Adrenal gland (tissue), 9 donors: ENCODE measurements at regions not wholly inside any gene's neighbourhood (a gene's known extent, or its start where the extent isn't known, plus 50 kb on each side); places are given as distances from the start of the nearest gene placed in this dataset.

Source experiments
- DNase-seq, 7 donors: peaks; one replicate each; pipeline ENCODE4 v3.0.0-alpha.2; 2019 to 2020
- H3K27ac ChIP-seq, 5 donors: fragments of 200-600 bp; sonication (generic) in 4 of 5; 1 replicate in 3 of 5; 2 replicates in 2 of 5; pipeline versions ENCODE4 v1.5.1 to v1.8.0; 2016 to 2020; ENCODE audit warnings: mild to moderate bottlenecking in 1 of 5
- H3K27me3 ChIP-seq: fragments of 200-600 bp; 2 replicates; pipeline ENCODE4 v1.8.0; 2021
- H3K36me3 ChIP-seq, 2 donors: fragments of 200-600 bp; replicated peaks in 1 of 2; 1 replicate in 1 of 2; 2 replicates in 1 of 2; pipeline versions ENCODE4 v1.5.1 to v1.8.0; 2018 to 2022
- H3K4me1 ChIP-seq, 2 donors: fragments of 200-600 bp; replicated peaks in 1 of 2; 1 replicate in 1 of 2; 2 replicates in 1 of 2; pipeline versions ENCODE4 v1.5.1 to v1.8.0; 2018 to 2021
- H3K4me3 ChIP-seq, 4 donors: fragments of 200-600 bp; sonication (generic) in 3 of 4; one replicate each; pipeline ENCODE4 v1.5.1; 2016 to 2018
- H3K9me3 ChIP-seq, 3 donors: fragments of 200-600 bp; sonication (generic) in 1 of 3; replicated peaks in 1 of 3; 1 replicate in 2 of 3; 2 replicates in 1 of 3; pipeline versions ENCODE4 v1.5.1 to v1.8.0; 2016 to 2021
- CTCF ChIP-seq, 6 experiments: fragments of 450-650 bp in 4 of 6; fragments of 200-600 bp in 2 of 6; sonication (generic) in 1 of 6; IDR thresholded peaks; 1 replicate in 5 of 6; 2 replicates in 1 of 6; pipeline versions ENCODE4 v1.5.1 to v1.8.0; 2016 to 2021; ENCODE audit warnings: antibody characterized with exemption in 6 of 6, mild to moderate bottlenecking in 2 of 6, moderate library complexity in 1 of 6
- POLR2A ChIP-seq, 2 donors: fragments of 450-650 bp; IDR thresholded peaks; one replicate each; pipeline ENCODE4 v1.6.1; 2017; ENCODE audit warnings: antibody characterized with exemption in 2 of 2, mild to moderate bottlenecking in 2 of 2, moderate library complexity in 1 of 2
- WGBS, 4 donors: extraction: QIAGEN DNeasy Blood & Tissue Kit in 2 of 4; methylation state at CpG; one replicate each; pipeline versions ENCODE4 v1.1.5 to v1.1.7; 2013 to 2017; 5-methylcytosine and 5-hydroxymethylcytosine counted together
- intact Hi-C, 2 donors: fragments of 100-400 bp; cut with DNase I; formaldehyde crosslinking; loops; one replicate each; pipeline versions ENCODE4 v1.14.1 to v1.15.0; 2022 to 2023
- donor health status: healthy with polysubstance abuse.
- donor health status: Bipolar disorder and iron deficiency.
- donor health status: DM: yes; HTN: yes; CAD: no.
- donor health status: DM: no; HTN: no; CAD: no.
- donor health status: DM: no; HTN: no; CAD: no.

- H3K27ac ChIP-seq, result no peak overlapping the region
- no peaks in the 10 kb centered on the region for H3K27me3 ChIP-seq
- WGBS, 4 donors, result 58 to 81% (median 73%) methylated on average over 2 of the region's 2 CpGs
- intact Hi-C loops, result no loop called here
- H3K4me3 ChIP-seq, result no peak overlapping the region
- DNase-seq, result no peak
- no peaks in the 10 kb centered on the region for H3K4me1 ChIP-seq
- H3K36me3 ChIP-seq, result no peaks in the 10 kb centered on the region
- H3K9me3 ChIP-seq, result peaks cover 0 to 3% (median 0%) of the 10 kb centered on the region in 3 donors
- no peak for TF ChIP-seq CTCF (IDR thresholded peaks at IDR 0.05)
- TF ChIP-seq POLR2A (IDR thresholded peaks at IDR 0.05), result no peak
Observed at GRCh38 chr5:117752403-117752802, 1177.8 kb upstream of the SEMA6A start.

DNA sequence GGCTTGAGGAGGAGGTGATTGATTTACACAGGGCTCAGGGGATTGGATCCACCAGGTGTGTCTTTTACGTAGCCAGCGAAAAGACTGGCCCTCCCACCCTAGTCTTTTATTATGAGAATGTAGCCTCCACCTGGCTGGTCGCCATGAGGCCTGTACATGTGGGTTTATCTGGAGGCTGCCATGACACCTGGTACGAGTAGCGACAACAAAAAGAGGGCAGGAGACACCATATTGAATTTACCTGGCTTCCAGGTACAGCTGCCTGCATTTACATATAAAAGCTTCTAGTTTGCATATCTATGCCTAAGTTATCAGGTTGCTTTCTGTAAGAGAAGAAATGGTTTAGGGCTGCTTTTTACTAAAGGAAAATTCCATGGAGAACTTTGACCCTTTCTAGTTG, 1173.7 kb upstream of the SEMA6A start:
- Histone ChIP-seq H3K4me1 (no peaks in the 10 kb centered on the region), H3K36me3 (no peaks in the 10 kb centered on the region), H3K9me3 (peaks cover 0 to 3% (median 0%) of the 10 kb centered on the region in 3 donors), H3K27ac (no peak overlapping the region), H3K4me3 (no peak overlapping the region), H3K27me3 (no peaks in the 10 kb centered on the region)
- DNase-seq, result no peak
- TF ChIP-seq POLR2A (IDR thresholded peaks at IDR 0.05) (no peak), CTCF (IDR thresholded peaks at IDR 0.05) (no peak)
- WGBS, 4 donors, result 76 to 87% (median 79%) methylated on average over 5 of the region's 5 CpGs
- intact Hi-C loops, result no loop called here

DNA sequence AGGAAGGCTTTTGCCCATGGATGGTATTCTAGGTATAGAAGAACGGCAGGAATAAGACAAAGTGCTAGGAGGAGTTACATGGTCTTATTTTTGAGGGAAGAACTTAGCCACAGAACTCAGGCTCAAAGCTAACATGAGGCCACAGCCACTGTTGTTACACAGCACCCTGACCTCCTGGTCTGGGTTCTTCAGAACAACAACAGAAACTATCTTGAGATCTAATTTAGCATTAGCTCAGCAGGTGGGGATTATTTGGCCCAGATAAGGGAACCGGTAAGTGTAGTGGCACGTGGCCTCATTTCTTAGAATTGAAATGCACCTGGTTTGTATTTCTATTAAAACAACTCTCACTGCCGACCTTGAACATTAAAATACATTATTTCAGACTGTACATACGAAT, 1168.7 kb upstream of the SEMA6A start:
- TF ChIP-seq POLR2A (IDR thresholded peaks at IDR 0.05) (no peak), CTCF (IDR thresholded peaks at IDR 0.05) (no peak)
- Histone ChIP-seq H3K36me3 (no peaks in the 10 kb centered on the region), H3K27ac (no peak overlapping the region), H3K4me1 (no peaks in the 10 kb centered on the region), H3K27me3 (no peaks in the 10 kb centered on the region), H3K4me3 (no peak overlapping the region), H3K9me3 (no peaks in the 10 kb centered on the region)
- intact Hi-C loops, result no loop called here
- no peak for DNase-seq
- WGBS, 4 donors, result 63 to 79% (median 67%) methylated on average over 5 of the region's 5 CpGs

- WGBS, 4 donors, result 17 to 46% (median 39%) methylated on average over 1 of the region's 1 CpG
- TF ChIP-seq POLR2A (IDR thresholded peaks at IDR 0.05) (no peak), CTCF (IDR thresholded peaks at IDR 0.05) (no peak)
- H3K9me3 ChIP-seq, result no peaks in the 10 kb centered on the region
Observed at GRCh38 chr5:117741655-117742206, 1167.1 kb upstream of the SEMA6A start.

More at GRCh38 chr5:117741655-117742206, 1167.1 kb upstream of the SEMA6A start:
- Histone ChIP-seq H3K4me1 (no peaks in the 10 kb centered on the region), H3K27ac (no peak overlapping the region), H3K36me3 (no peaks in the 10 kb centered on the region), H3K4me3 (no peak overlapping the region), H3K27me3 (no peaks in the 10 kb centered on the region)
- intact Hi-C loops, result no loop called here
- DNase-seq, result no peak
